Dermis microvascular lymphatic vessel endothelial cell (primary cell): ENCODE measurements at regions not wholly inside any gene's neighbourhood (a gene's known extent, or its start where the extent isn't known, plus 50 kb on each side); places are given as distances from the start of the nearest gene placed in this dataset.

Experiments
- DNase-seq, 2 donors: peaks; one replicate each; pipeline versions ENCODE4 v3.0.0 to v3.0.0-alpha.2; 2010; ENCODE audit warnings: low read depth in 2 of 2

DNA sequence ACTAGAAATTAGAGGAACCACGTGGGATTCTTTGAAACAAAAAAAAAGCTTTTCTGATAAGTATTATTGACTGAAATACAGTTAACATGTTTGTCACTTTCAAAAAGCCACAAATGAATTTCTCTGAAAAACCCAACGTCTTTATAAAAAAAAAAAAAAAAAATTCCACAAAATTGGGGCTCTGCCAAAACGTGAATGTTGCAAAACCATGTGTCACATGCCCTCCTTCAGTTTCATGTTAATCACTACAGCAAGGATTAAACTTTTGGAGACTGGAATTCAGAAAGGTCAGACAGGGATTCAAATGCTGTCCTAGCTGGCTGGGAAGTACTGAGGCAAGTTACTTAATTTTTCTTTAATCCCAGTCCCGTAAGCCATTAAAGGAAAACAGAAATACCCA lies 278.0 kb upstream of the KLF14 start:
- DNase-seq, result peak; percentile 51 to 52

DNA sequence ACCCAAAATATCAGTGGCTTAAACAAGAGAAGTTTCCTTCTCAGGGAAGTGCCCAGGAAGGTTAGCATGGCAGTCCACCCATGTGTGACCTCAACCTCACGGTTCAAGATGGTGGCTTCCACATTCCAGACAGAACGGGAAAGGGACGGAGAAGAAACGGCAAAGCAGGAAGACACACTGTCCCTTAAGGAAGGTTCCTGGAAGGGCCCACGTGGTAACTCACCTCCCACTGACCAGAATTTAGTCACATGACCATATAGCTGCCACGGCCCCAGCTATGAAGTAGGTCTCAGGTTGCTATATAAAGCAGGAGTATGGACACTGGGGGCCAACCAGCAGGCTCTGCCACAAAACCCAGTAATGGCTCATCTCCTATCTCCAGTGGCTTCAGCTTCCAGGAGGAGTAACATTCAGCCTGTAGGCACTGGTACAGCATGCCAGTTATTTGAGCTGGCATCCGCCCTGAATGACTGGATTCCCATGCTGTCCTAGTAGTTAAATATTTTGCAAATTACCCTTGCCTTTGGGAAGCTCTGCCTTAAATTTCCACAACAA lies 278.5 kb upstream of the KLF14 start:
- no peak for DNase-seq

DNA sequence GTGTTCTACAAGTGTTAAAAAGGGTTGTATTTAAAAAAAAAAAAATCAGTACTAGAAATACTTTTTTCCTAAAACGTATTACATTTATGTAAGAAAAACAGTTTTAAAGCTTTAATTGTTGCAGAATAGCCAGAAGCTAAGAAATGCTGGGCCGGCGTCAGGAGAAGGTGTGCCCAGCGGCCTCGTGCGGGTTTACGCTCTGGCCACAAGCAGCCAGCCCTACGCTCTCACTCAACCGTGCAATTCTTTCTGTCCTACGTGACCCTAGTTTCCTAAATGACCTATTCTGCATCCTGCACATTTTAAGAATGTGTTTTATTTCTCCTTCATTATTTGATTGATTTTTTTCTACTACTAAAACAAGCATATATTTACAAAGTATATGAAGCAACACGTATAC lies 279.7 kb upstream of the KLF14 start:
- DNase-seq, result no peak

DNA sequence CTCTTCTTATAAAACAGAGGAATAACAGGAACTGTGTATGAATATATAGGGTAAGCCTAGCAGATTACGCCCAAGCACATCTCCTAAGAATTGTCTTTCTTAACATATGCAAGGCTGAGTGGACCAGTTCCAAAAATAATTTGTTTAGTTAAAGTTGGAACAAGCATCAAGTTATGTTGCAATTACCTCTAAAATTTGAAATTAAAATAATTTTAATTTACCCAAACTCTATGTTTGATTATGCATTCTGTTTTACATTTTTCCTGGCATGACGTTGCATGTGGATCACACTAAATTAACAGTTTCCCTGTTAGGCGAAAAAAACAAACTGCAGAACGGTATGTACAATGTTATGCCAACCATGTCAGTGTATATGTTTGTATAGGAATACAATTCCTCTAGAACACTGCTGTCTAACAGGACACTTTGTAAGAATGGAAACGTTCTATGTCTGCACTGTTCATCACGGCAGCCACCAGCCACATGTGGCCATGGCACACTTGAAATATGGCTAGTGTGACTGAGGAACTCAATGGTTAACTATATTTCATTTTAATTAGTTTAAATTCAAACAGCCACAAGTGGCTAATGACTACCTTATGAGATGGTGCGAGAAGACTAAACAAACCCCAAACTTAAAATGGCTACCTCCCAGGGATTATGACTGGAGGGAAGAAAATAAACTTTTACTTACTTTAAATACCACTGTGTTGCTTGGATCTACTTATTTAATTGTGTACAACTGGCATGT lies 281.1 kb upstream of the KLF14 start:
- DNase-seq, result no peak

DNA sequence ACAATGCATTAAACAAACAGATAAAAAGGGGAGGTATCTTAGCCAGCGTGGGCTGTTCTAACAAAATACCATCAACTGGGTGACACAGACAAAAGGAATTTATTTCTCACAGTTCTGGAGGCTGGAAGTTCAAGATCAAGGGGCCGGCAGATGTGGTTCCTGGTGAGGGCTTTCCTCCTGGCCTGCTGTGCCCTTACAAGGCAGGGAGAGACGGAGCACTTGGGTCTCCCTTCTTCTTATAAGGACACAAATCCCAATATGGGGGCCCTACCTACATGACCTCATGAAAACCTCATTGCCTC lies 281.6 kb upstream of the KLF14 start:
- DNase-seq, result peak in 1 of 2 donors; percentile 19

DNA sequence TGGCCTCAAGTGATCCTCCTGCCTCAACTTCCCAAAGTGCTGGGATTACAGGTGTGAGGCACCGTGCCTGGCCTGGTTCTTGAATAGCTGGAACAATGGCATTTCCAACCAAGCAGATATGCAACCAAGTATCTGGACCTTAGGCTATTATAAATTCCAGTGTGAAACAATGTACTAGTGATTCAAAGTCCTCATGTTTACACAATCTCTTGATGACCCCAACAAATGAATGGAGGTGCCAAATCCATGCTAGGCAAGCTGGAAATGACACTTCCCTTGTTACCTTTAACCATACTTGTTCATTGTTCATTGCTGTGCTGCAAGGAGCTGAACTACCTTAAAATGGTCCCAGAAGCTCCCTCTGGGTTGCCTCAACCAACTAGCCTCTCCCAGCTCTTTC lies 282.2 kb upstream of the KLF14 start:
- peak; percentile 73 to 80 for DNase-seq

DNA sequence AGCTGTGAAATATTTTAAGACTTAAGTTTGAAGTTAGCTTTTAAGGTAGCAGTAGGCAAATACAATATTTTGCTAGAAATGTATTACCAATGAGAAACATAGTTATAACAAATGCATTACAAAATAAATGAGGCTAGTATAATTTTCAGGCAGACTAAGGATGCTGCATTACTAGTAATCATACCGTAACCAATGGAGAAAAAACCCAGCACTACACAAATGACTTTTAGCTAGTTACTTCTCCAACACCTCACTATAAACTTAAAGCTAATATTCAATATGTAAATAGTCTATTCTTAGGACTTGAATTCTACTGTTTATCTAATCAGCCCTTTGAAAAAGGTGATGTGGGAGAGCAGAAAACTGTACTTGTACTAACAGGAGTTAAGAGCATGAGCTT lies 285.3 kb upstream of the KLF14 start:
- no peak for DNase-seq

DNA sequence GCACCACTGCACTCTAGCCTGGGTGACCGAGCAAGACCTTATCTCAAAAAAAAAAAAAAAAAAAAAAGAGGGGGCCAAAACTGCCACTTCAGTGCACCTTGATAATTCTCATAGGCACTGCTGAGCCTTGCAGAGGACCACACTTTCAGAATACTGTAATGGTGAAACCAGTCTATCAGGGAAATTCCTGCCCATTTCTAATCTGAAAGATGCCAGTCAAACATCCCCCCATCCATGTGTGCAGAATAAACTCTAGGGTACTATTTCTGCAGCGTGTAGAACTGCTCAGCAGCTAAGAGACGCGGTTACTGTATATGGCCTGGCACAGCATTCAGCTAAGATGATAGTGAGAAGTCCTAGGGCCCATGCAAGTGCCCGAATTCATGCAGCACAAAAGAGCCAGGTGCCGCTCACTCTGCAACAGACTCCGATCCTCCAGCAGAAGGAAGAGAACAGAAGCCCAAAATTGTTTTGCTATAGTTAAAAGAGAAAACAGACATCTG lies 286.8 kb upstream of the KLF14 start:
- no peak for DNase-seq

DNA sequence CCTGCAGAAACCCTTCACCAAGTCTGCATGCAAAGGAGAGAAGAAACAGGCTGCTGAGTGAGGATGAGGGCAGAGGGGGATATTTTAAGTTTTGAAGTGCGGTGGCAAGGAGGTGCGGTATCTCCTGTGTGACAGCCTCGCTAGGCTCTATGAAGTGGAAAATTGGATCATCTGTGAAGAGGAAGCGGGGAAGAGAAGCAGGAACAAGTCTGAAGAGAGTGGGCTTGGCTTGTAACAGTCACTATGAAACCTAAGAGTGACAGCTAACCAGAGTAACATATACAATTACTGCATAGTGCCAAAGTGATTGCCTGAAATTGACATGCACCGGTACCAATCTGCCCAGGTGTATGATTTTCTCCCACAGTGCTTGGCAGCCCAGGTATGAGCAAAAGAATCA lies 287.5 kb upstream of the KLF14 start:
- no peak for DNase-seq

DNA sequence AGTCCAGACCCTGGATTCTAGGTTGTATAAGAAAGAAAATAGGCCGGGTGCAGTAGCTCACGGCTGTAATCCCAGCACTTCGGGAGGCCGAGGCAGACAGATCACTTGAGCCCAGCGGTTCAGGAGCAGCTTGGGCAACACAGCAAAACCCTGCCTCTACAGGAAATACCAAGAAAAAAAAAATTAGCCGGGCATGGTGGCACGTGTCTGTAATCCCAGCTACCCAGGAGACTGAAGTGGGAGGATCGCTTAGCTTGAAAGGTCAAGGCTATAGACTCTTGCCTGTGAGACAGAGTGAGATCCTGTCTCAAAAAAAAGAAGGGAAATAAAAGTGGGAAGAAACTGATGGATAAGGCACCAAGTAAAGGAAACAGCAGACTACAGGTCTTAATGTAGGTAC lies 287.9 kb upstream of the KLF14 start:
- DNase-seq, result no peak

DNA sequence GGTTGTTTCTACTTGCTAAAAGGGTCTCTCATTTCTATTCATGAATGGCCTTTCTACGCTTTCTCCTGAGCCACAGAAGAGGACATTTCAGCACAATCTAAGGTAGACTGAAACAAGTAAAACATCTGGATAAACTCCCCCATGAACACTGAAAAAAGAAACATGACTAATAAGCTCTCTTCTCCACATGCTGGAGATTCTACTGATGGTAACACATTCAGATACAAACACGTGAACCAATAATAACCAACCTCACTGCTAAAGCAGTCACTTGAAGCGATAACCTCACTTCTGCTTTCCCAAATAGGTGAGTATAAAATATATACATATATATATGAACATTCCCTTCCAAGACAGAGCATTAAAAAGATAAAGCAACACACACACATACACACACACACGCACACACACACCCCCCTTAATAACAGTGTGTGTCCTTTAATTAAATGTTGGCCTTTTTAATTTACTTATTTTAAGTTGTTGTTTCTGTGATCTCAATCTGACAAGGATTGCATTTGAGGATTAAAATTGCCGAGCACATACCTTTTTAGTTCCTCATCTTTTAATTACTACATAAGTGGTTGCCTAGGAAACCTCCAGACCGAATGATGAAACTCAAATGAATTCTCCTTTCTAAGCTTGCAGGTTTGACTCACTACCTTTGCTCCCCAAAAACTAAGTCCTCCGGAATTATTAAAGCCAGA lies 292.4 kb upstream of the KLF14 start:
- DNase-seq, result no peak

DNA sequence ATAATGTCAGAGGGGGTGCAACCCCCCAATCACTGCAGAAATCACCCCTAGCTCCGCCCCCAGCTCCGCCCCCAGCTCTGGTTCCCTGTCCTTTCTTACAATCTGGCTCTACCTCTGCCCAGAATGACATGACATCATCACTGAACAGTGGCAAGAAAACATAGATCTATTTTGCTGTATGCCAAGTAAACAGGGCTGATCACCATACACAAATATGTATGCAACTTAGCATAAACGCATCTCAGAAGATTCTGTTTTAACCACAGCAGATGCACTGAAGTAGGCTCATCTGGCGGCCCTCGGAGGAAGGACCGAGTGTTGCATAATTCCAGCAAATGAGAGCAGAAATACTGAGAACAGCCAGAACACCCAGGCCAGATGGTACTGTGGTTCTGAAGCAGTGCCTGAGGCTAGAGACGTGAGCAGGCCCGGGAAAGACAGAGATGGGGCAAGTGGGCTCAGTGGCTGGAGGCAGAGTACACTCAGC lies 293.3 kb upstream of the KLF14 start:
- no peak for DNase-seq

DNA sequence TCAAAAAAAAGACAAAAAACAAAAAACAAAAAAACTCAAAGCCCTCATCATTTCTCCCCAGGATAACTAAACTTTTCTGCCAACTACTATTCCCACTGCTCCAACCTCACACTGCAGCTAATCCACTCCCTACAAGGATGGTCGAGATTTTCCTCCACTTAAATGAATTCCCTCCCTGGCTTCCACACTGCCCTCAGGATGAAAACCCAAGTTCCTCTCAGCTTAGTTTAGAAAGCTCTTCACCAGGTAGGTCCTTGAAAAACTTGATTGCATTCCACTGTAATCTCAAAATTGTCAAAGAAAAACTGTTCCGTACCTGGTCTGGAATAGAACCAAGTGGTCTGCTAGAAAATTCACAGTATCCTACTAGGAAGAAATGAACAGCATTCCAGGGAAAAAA lies 294.3 kb upstream of the KLF14 start:
- DNase-seq, result no peak

DNA sequence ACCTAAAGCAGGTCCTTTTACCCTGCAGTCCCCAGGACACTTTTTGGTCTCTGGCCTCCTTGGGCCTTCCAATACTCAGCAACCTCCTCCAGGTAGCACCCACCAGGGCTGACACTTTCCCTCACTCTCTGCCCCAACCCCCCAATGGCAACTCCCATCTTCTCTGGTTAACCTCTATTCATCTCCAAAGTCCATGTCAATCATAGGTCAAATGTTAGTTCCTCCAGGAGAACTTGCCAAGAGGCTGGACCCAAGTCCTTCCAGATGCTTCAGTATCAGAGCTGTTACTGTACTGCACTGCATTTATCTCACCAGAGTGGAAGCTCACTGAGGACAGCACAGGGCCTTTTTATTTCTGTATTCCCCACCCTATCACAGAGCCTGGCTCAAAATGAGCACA lies 295.0 kb upstream of the KLF14 start:
- DNase-seq, result no peak

DNA sequence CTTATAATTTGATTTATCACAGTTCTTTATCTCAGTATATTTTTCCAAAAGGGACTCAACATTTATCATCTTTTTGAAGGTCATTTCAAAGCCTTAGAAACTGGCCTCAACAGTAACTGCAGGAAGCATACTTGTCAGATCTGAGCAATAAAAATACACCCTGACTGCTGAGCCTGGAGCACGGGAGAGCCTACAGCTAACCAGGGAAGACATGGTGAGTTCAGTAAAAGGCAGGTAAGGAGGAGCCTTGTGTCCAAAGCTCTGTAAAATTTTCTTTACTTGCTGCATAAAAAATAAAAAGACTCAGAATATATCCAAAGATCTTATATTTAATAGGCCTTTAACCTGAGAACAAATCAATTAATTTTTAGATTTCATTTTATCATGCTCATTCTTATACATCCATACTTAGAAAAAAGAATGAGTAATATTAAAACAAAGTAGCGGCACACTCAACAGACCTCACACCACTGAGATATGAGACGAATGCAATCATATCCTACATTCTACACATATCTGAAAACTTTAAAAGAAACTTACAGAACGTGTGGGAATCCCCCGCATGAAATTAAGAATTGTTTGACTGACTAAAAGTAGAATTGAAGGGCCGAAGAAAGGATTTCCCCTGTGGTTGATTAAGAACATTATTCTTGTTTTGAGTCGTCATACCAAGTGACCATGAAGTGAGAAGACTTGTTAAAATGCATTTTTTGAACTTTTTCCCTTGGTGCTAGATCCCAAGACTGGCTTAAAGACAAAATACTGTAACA lies 296.4 kb upstream of the MKLN1 start:
- no peak for DNase-seq

DNA sequence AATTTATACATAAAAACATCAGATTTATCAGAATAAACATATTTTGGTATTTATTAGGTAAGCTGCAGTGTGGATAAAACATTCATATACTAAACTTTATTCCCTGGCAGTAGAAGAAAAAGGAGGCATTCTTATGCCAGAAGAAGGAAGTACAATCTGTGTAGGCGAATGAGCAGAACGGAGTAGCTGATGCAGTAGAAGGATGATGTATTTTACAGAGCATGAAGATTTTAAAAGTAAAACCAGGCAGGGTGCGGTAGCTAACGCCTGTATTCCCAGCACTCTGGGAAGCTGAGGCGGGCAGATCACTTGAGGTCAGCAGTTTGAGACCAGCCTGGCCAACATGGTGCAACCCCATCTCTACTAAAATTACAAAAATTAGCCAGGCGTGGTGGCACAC lies 294.9 kb upstream of the MKLN1 start:
- DNase-seq, result no peak

DNA sequence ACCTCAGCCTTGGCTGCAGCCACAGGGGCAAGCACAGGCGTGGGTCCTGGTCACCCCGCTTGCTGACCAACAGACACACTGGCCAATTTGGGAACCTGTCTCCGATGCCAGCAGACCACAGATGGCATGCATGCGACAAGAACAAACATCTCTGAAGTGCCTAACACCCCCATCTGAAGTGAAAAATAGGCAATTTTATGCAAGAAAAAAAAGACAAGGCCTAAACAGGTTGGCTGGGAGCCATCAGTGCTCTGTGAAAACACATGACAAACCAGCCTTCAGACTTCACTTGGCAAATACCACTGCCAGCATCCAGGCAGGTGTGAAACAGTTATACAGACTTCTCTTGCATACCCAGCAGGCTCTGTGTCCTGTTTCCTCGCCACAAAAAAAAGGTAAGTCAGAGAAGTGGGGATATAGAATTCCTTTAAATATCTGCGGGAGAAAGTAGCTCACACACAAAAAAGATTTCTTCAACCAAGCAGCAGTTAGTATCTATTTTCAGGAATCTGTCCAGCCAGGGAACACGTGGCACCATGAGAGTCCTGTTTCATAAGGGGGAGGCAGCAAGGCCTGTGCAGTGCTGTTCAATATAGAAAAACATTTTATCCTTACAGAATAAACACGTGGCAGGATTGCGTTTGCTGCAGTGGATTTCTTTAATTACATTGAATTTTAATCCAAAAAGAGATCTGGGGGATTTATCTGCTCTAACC lies 293.4 kb upstream of the MKLN1 start:
- peak in 1 of 2 donors; percentile 23 for DNase-seq

DNA sequence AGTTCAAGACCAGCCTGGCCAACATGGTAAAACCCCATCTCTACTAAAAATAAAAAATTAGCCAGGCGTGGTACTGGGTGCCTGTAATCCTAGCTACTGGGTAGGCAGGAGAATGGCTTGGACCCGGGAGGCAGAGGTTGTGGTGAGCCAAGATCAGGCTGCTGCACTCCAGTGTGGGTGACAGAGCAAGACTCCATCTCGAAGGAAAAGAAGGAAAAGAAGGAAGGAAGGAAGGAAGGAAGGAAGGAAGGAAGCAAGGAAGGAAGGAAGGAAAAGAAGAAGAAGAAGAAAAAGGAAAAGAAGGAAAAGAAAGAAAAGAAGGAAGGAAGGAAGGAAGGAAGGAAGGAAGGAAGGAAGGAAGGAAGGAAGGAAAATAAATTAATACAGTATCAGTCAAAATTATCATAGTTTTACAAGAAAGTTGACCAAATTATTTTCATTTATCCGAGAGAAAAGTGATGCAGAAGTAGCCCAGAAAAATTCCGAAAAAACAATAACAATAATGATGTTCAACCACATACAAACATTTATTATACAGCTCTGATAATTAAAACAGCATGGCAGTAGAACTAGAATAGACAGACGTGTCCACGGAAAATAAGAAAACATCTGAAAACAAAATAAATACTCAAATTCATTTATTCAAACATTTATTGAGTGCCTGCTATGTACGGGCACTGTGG lies 292.4 kb upstream of the MKLN1 start:
- DNase-seq, result no peak

DNA sequence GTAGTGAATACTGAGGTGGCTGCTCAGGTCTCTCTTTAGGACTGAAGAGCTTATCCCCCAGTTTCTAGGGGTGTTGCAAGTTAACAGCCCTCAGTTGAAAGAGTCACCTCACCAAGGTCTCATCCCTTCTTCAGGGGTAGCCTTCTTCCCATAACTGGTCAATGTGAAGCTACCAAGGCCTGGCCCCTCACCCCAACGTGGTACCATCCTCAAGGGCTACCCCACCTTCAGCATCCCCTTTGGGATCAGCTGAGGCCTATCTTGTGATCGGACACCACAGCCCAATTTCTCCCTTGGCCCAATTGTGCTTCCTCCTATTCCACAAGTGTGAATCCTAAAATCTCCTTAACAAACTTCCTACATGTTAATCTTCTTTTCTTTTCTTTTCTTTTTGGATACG lies 289.5 kb upstream of the MKLN1 start:
- DNase-seq, result no peak

DNA sequence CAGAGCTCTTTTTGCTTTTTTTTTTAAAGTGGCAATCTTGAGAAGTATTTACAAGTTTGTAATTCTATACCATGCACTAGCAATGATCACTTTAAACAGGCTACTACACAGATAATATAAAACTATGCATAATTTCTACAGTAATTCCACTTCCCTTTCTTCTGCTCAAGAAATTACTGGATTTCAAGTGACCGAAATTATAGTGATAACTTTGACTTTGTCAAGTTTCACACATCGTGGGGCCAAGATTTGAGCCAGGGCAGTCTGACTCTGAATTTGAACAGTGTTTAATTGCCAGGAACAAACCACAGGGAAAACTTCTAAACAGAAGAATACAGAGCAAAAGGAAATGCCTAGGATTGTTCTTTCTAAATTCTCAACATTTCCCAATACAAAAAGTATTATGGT lies 288.3 kb upstream of the MKLN1 start:
- peak in 1 of 2 donors; percentile 19 for DNase-seq

DNA sequence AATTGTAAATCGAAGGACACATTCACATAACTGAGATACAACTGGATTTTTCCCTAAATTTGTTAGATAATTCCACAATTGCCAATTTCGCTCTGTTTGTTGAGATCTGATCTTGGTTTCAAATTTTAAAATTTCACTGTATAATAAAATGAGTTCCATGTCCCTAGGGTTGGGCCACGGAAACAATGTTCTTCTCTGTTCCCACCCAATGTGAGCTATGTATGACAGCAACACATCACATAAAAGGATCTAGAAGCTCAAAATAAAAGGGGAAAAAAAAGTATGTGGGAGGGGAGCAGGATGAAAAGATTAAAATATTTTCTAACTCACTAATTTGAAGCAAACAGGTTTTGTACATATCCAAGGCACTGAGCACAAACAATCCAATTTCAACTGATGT lies 287.8 kb upstream of the MKLN1 start:
- DNase-seq, result no peak
